Panc1 (cell line): ENCODE measurements at regions not wholly inside any gene's neighbourhood (a gene's known extent, or its start where the extent isn't known, plus 50 kb on each side); places are given as distances from the start of the nearest gene placed in this dataset.

Source experiments
- POLR2AphosphoS5 ChIP-seq: IDR thresholded peaks from 2 replicates; pipeline ENCODE4 v1.6.1; 2012; ENCODE audit warnings: mild to moderate bottlenecking, low read depth, low read length, moderate library complexity
- REST ChIP-seq, 2 experiments: IDR thresholded peaks; 2 replicates each; pipeline ENCODE4 v1.6.1; 2011 to 2012; ENCODE audit warnings: low read depth in 2 of 2, control low read depth in 1 of 2, low read length in 1 of 2, mild to moderate bottlenecking in 1 of 2, moderate library complexity in 1 of 2; ENCODE audit not compliant: insufficient read depth in 1 of 2
- SIN3A ChIP-seq: IDR thresholded peaks from 2 replicates; pipeline ENCODE4 v1.6.1; 2012; ENCODE audit warnings: low read depth, mild to moderate bottlenecking, low read length, moderate library complexity, borderline replicate concordance; ENCODE audit not compliant: insufficient read depth
- TCF7L2 ChIP-seq: IDR thresholded peaks from 2 replicates; pipeline ENCODE4 v1.6.1; 2011; ENCODE audit warnings: mild to moderate bottlenecking, low read depth, low read length, inconsistent platforms
- TF ChIP-seq, protein P1 (sequence below): fragments of 450-650 bp; IDR thresholded peaks from 2 replicates; pipeline ENCODE4 v1.5.1; 2017; ENCODE audit warnings: mild to moderate bottlenecking

- TF ChIP-seq POLR2AphosphoS5 (no peak), REST (IDR thresholded peaks at IDR 0.05; ENCODE audit: insufficient read depth in 1 of 2, low read depth in 2 of 2, low read length in 1 of 2) (no peak), TCF7L2 (no peak), SIN3A (no peak)
- TF ChIP-seq, protein P1, sequence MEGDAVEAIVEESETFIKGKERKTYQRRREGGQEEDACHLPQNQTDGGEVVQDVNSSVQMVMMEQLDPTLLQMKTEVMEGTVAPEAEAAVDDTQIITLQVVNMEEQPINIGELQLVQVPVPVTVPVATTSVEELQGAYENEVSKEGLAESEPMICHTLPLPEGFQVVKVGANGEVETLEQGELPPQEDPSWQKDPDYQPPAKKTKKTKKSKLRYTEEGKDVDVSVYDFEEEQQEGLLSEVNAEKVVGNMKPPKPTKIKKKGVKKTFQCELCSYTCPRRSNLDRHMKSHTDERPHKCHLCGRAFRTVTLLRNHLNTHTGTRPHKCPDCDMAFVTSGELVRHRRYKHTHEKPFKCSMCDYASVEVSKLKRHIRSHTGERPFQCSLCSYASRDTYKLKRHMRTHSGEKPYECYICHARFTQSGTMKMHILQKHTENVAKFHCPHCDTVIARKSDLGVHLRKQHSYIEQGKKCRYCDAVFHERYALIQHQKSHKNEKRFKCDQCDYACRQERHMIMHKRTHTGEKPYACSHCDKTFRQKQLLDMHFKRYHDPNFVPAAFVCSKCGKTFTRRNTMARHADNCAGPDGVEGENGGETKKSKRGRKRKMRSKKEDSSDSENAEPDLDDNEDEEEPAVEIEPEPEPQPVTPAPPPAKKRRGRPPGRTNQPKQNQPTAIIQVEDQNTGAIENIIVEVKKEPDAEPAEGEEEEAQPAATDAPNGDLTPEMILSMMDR: no peak
Measured at GRCh38 chr5:36741128-36741527, 134.7 kb downstream of the SLC1A3 start.
